SJCRH30 (cell line): ENCODE measurements at regions not wholly inside any gene's neighbourhood (a gene's known extent, or its start where the extent isn't known, plus 50 kb on each side); places are given as distances from the start of the nearest gene placed in this dataset.

Experiments
- DNase-seq, 2 experiments: peaks; one replicate each; pipeline ENCODE4 v3.0.0-alpha.2; 2015 to 2020
- H3K27ac ChIP-seq: fragments of 250-450 bp; sonication (Bioruptor Pico); 2 replicates; pipeline ENCODE4 v1.5.1; 2020; ENCODE audit warnings: mild to moderate bottlenecking, moderate library complexity
- H3K27me3 ChIP-seq: fragments of 250-450 bp; sonication (Bioruptor Pico); 2 replicates; pipeline ENCODE4 v1.5.1; 2020; ENCODE audit warnings: mild to moderate bottlenecking, moderate library complexity
- H3K36me3 ChIP-seq: fragments of 250-450 bp; sonication (Bioruptor Pico); 2 replicates; pipeline ENCODE4 v1.5.1; 2020; ENCODE audit warnings: mild to moderate bottlenecking, moderate library complexity
- H3K4me1 ChIP-seq: fragments of 250-450 bp; sonication (Bioruptor Pico); 2 replicates; pipeline ENCODE4 v1.5.1; 2020; ENCODE audit warnings: mild to moderate bottlenecking, moderate library complexity
- H3K4me3 ChIP-seq: fragments of 250-450 bp; sonication (Bioruptor Pico); 2 replicates; pipeline ENCODE4 v1.5.1; 2020; ENCODE audit warnings: mild to moderate bottlenecking, moderate library complexity
- H3K9me3 ChIP-seq: fragments of 250-450 bp; sonication (Bioruptor Pico); replicated peaks from 2 replicates; pipeline ENCODE4 v1.5.1; 2020; ENCODE audit warnings: mild to moderate bottlenecking, moderate library complexity

DNA sequence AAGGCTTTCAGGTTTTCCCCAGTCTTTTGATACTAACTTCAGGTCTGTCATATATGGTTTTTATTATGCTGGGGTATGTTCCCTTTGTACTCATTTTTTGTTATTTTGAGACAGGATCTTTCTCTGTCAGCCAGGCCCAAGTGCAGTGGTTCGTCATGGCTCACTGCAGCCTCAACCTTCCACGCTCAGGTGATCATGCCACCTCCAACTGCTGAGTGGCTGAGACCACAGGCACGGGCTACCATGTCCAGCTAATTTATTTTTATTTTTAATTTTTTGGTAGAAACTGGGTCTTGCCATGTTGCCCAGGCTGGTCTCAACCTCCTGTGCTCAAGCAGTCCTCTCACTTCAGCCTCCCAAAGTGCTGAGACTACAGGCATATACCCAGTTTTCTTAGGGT, 50.6 kb upstream of the PDGFD start:
- no peaks in the 10 kb centered on the region for H3K36me3 ChIP-seq
- DNase-seq = no peak
- no peaks in the 10 kb centered on the region for H3K27me3 ChIP-seq
- no peaks in the 10 kb centered on the region for H3K4me1 ChIP-seq
- H3K27ac ChIP-seq = no peak overlapping the region
- H3K4me3 ChIP-seq = no peak overlapping the region
- H3K9me3 ChIP-seq = no peaks in the 10 kb centered on the region
